Peyer's patch (tissue), 4 donors: ENCODE measurements at regions not wholly inside any gene's neighbourhood (a gene's known extent, or its start where the extent isn't known, plus 50 kb on each side); places are given as distances from the start of the nearest gene placed in this dataset.

Experiments used
- DNase-seq, 3 donors: peaks; one replicate each; pipeline ENCODE4 v3.0.0-alpha.2; 2017 to 2019
- H3K27ac ChIP-seq, 4 donors: fragments of 200-600 bp; sonication (generic); one replicate each; pipeline ENCODE4 v1.5.1; 2016 to 2019
- H3K27me3 ChIP-seq, 2 donors: fragments of 200-600 bp; sonication (generic); one replicate each; pipeline ENCODE4 v1.5.1; 2019
- H3K36me3 ChIP-seq, 3 donors: fragments of 200-600 bp; sonication (generic); one replicate each; pipeline ENCODE4 v1.5.1; 2016 to 2019
- H3K4me1 ChIP-seq, 4 donors: fragments of 200-600 bp; sonication (generic); one replicate each; pipeline ENCODE4 v1.5.1; 2016 to 2019
- H3K4me3 ChIP-seq, 4 donors: fragments of 200-600 bp; sonication (generic); 1 replicate in 3 of 4; 2 replicates in 1 of 4; pipeline ENCODE4 v1.5.1; 2016 to 2019; ENCODE audit warnings: mild to moderate bottlenecking in 1 of 4
- H3K9me3 ChIP-seq, 4 donors: fragments of 200-600 bp; sonication (generic); one replicate each; pipeline ENCODE4 v1.5.1; 2016 to 2019; ENCODE audit warnings: mild to moderate bottlenecking in 1 of 4
- POLR2A ChIP-seq, 2 donors: fragments of 450-650 bp; IDR thresholded peaks; one replicate each; pipeline ENCODE4 v1.5.1; 2017; ENCODE audit warnings: antibody characterized with exemption in 2 of 2, mild to moderate bottlenecking in 2 of 2, moderate library complexity in 2 of 2
- TF ChIP-seq, protein P1 (sequence below), 6 experiments: fragments of 450-650 bp in 4 of 6; fragments of 200-600 bp in 2 of 6; sonication (generic) in 1 of 6; IDR thresholded peaks; one replicate each; pipeline ENCODE4 v1.5.1; 2017 to 2019; ENCODE audit warnings: antibody characterized with exemption in 6 of 6, mild to moderate bottlenecking in 3 of 6, moderate library complexity in 1 of 6

DNA sequence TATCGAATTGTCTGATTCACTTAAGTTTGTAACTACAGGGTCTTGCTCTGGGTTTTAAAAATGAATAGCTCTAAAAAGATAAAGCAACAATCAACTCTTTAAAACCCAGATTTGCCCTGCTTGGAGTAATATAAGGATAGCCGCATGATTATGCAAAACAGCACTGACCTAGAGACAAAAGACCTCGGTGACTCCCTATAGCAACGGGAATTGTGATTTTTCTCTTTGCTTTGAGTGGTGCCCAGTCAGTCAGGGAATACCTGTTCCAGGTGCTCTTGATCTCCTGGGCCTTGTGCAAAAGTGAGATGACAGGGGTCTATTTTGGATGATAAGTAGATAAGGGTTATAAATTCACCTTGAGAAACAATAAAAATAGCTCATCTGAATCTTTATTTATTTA lies 336.3 kb upstream of the NOX3 start:
- no peaks in the 10 kb centered on the region for H3K36me3 ChIP-seq
- H3K4me3 ChIP-seq = no peak overlapping the region
- no peaks in the 10 kb centered on the region for H3K27me3 ChIP-seq
- H3K9me3 ChIP-seq = no peaks in the 10 kb centered on the region
- TF ChIP-seq POLR2A (IDR thresholded peaks at IDR 0.05) = no peak
- TF ChIP-seq, protein P1, sequence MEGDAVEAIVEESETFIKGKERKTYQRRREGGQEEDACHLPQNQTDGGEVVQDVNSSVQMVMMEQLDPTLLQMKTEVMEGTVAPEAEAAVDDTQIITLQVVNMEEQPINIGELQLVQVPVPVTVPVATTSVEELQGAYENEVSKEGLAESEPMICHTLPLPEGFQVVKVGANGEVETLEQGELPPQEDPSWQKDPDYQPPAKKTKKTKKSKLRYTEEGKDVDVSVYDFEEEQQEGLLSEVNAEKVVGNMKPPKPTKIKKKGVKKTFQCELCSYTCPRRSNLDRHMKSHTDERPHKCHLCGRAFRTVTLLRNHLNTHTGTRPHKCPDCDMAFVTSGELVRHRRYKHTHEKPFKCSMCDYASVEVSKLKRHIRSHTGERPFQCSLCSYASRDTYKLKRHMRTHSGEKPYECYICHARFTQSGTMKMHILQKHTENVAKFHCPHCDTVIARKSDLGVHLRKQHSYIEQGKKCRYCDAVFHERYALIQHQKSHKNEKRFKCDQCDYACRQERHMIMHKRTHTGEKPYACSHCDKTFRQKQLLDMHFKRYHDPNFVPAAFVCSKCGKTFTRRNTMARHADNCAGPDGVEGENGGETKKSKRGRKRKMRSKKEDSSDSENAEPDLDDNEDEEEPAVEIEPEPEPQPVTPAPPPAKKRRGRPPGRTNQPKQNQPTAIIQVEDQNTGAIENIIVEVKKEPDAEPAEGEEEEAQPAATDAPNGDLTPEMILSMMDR (IDR thresholded peaks at IDR 0.05) = no peak
- no peak for DNase-seq
- H3K27ac ChIP-seq = no peak overlapping the region
- H3K4me1 ChIP-seq = no peaks in the 10 kb centered on the region

DNA sequence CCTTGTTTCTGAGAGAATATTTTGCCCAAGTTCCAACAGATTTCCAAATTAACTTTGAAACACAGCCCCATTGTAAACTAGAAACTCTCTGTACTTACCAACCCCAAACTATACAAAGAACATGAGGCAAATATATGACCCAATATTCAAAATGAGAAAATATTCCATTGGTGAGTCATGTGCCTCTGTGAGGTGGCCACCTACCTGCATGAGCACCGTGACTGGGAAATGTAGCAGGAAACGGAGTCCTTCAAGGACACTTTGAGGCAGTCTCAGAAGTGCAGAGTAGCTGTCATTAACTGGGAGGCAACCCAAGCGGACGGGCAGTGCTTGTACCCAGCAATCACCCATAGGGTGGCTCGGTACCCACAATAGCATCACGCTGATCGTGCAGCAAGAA lies 335.5 kb upstream of the NOX3 start:
- no peaks in the 10 kb centered on the region for H3K9me3 ChIP-seq
- no peak overlapping the region for H3K27ac ChIP-seq
- H3K4me1 ChIP-seq = no peaks in the 10 kb centered on the region
- DNase-seq = no peak
- no peaks in the 10 kb centered on the region for H3K27me3 ChIP-seq
- H3K36me3 ChIP-seq = no peaks in the 10 kb centered on the region
- no peak overlapping the region for H3K4me3 ChIP-seq
- TF ChIP-seq, protein P1 (IDR thresholded peaks at IDR 0.05) = no peak

GRCh38 chr6:155787168-155787567 lies 331.5 kb upstream of the NOX3 start:
- Histone ChIP-seq H3K27ac (no peak overlapping the region), H3K4me3 (no peak overlapping the region), H3K27me3 (no peaks in the 10 kb centered on the region), H3K9me3 (no peaks in the 10 kb centered on the region), H3K36me3 (no peaks in the 10 kb centered on the region), H3K4me1 (no peaks in the 10 kb centered on the region)
- DNase-seq = no peak
- TF ChIP-seq POLR2A (IDR thresholded peaks at IDR 0.05) = no peak
- TF ChIP-seq, protein P1 (IDR thresholded peaks at IDR 0.05) = no peak

GRCh38 chr6:155786528-155786927 lies 330.9 kb upstream of the NOX3 start:
- no peaks in the 10 kb centered on the region for H3K9me3 ChIP-seq
- H3K4me3 ChIP-seq = no peak overlapping the region
- no peak for DNase-seq
- no peaks in the 10 kb centered on the region for H3K4me1 ChIP-seq
- no peaks in the 10 kb centered on the region for H3K27me3 ChIP-seq
- H3K36me3 ChIP-seq = no peaks in the 10 kb centered on the region
- no peak overlapping the region for H3K27ac ChIP-seq
- no peak for TF ChIP-seq POLR2A (IDR thresholded peaks at IDR 0.05)
- TF ChIP-seq, protein P1 (IDR thresholded peaks at IDR 0.05) = no peak

- H3K9me3 ChIP-seq = no peaks in the 10 kb centered on the region
- H3K36me3 ChIP-seq = no peaks in the 10 kb centered on the region
- TF ChIP-seq, protein P1 (IDR thresholded peaks at IDR 0.05) = no peak
- TF ChIP-seq POLR2A (IDR thresholded peaks at IDR 0.05) = no peak
- H3K4me1 ChIP-seq = no peaks in the 10 kb centered on the region
- DNase-seq = no peak
- H3K27ac ChIP-seq = no peak overlapping the region
- H3K27me3 ChIP-seq = no peaks in the 10 kb centered on the region
- H3K4me3 ChIP-seq = no peak overlapping the region
These were observed 327.3 kb upstream of the NOX3 start for GRCh38 chr6:155782739-155783459.

GRCh38 chr6:155782320-155782731 lies 326.7 kb upstream of the NOX3 start:
- TF ChIP-seq POLR2A (IDR thresholded peaks at IDR 0.05) = no peak
- TF ChIP-seq, protein P1 (IDR thresholded peaks at IDR 0.05) = no peak
- H3K27me3 ChIP-seq = no peaks in the 10 kb centered on the region
- no peak overlapping the region for H3K4me3 ChIP-seq
- no peaks in the 10 kb centered on the region for H3K36me3 ChIP-seq
- DNase-seq = no peak
- H3K27ac ChIP-seq = peak overlapping the region in 1 of 4 donors; percentile 8
- H3K4me1 ChIP-seq = no peaks in the 10 kb centered on the region
- no peaks in the 10 kb centered on the region for H3K9me3 ChIP-seq
